Astrocyte of the cerebellum (primary cell): ENCODE measurements at regions not wholly inside any gene's neighbourhood (a gene's known extent, or its start where the extent isn't known, plus 50 kb on each side); places are given as distances from the start of the nearest gene placed in this dataset.

ENCODE experiments used
- DNase-seq: peaks from one replicate; pipeline ENCODE4 v3.0.0-alpha.2; 2011; ENCODE audit warnings: low read depth
- H3K4me3 ChIP-seq: 2 replicates; pipeline ENCODE4 v1.5.1; 2011; ENCODE audit warnings: mild to moderate bottlenecking, low read depth, low read length, moderate library complexity
- in situ Hi-C: cut with HindIII; loops from 2 replicates; pipeline ENCODE4 v1.10.0; 2017; ENCODE audit warnings: low sequenced_read_pairs
- TF ChIP-seq, protein P1 (sequence below): IDR thresholded peaks from 2 replicates; pipeline ENCODE4 v1.5.1; 2012; ENCODE audit warnings: low read length, low read depth, moderate library complexity, mild to moderate bottlenecking; ENCODE audit errors: missing control alignments

DNA sequence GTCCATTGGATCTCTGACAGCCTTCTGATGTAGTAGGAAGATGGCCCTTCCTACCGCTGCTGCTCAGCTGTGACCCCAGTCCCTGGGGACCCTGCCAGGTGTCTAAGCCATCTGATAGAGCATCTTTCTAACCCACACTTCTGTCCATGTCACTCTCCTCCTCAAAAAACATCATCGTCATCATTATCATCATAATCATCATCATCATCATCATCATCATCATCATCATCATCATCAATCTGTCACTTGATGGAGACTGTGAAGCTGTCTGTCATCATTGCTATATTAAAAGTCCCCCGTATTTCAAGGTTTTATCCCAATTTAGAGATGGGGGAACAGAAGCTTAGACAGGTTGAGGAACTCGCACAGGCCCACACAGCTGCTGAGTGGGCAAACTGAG is 75.1 kb upstream of the SLC6A11 start:
- DNase-seq: no peak
- TF ChIP-seq, protein P1, sequence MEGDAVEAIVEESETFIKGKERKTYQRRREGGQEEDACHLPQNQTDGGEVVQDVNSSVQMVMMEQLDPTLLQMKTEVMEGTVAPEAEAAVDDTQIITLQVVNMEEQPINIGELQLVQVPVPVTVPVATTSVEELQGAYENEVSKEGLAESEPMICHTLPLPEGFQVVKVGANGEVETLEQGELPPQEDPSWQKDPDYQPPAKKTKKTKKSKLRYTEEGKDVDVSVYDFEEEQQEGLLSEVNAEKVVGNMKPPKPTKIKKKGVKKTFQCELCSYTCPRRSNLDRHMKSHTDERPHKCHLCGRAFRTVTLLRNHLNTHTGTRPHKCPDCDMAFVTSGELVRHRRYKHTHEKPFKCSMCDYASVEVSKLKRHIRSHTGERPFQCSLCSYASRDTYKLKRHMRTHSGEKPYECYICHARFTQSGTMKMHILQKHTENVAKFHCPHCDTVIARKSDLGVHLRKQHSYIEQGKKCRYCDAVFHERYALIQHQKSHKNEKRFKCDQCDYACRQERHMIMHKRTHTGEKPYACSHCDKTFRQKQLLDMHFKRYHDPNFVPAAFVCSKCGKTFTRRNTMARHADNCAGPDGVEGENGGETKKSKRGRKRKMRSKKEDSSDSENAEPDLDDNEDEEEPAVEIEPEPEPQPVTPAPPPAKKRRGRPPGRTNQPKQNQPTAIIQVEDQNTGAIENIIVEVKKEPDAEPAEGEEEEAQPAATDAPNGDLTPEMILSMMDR: no peak
- in situ Hi-C loops: loop anchor here (5.0 kb wide), 1 partner anchor 39 kb away; no protein-coding TSS in a partner anchor
- no peak overlapping the region for H3K4me3 ChIP-seq

GRCh38 chr3:10741891-10742671 is 73.9 kb upstream of the SLC6A11 start:
- TF ChIP-seq, protein P1: no peak
- in situ Hi-C loops: loop anchor here (5.0 kb wide), 1 partner anchor 40 kb away; no protein-coding TSS in a partner anchor
- H3K4me3 ChIP-seq: no peak overlapping the region
- DNase-seq: no peak

DNA sequence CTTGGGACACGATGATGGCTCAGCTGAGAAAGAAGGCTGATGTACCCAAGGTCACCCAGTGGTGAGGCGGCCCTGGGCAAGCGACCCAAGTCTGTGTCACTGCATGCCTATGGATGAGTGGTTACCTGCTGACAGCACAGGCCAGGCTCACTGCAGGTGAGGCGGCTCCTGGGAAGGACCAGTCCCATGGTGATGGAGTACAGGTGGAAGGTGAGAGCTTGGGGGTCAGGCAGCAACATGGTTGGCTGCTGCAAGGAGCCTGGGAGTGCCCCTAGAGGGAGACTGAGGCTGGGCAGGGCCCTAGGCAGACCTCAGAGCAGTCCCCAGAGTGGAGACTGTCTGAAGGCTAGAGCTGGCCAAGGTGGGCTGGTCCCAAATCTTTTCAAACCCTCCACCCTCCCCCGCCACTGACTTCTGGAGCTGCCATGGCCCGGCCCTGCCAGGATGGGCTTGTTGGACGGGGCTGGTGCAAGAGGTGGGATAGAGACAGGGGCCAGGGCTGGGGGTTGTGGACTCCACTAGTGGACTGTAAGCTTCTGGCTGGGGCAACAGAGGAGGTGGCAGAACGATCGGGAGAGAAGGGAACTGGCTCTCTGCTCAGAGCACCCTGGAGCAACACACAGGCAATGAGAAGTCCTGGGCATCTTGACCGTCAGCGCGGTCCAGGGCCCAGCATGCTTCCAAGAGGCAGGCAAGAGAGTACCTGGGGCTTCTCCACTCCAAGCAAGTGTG is 72.5 kb upstream of the SLC6A11 start:
- in situ Hi-C loops: loop anchor here (5.0 kb wide), 1 partner anchor 41 kb away; no protein-coding TSS in a partner anchor
- TF ChIP-seq, protein P1: no peak
- no peak overlapping the region for H3K4me3 ChIP-seq
- no peak for DNase-seq

- no peak for DNase-seq
- TF ChIP-seq, protein P1: no peak
- in situ Hi-C loops: loop anchor here (5.0 kb wide), 1 partner anchor 42 kb away; no protein-coding TSS in a partner anchor
- no peak overlapping the region for H3K4me3 ChIP-seq
Measured at GRCh38 chr3:10744098-10744465, 71.9 kb upstream of the SLC6A11 start.

DNA sequence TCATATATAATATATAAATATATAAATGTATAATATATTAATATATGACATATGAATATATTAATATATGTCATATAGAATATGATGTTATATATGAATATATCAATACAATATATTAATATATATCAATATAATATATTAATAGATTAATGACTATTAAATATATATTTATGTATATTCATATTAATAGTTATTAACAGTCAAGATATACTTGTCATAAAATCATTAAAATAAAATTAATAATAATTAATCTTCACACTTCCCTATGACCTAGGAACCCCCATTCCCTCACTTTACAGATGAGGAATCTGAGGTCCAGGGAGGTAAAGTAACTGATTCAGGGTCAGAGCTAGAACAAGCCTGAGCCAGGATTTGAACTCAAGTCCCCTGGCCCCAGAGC is 70.6 kb upstream of the SLC6A11 start:
- no peak overlapping the region for H3K4me3 ChIP-seq
- no peak for DNase-seq
- in situ Hi-C loops: no loop called here
- TF ChIP-seq, protein P1: no peak

GRCh38 chr3:10746001-10746400 is 70.0 kb upstream of the SLC6A11 start:
- TF ChIP-seq, protein P1: no peak
- in situ Hi-C loops: no loop called here
- no peak overlapping the region for H3K4me3 ChIP-seq

More at GRCh38 chr3:10746001-10746400, 70.0 kb upstream of the SLC6A11 start:
- no peak for DNase-seq
